ENCODE measurements at regions not wholly inside any gene's neighbourhood (a gene's known extent, or its start where the extent isn't known, plus 50 kb on each side); places are given as distances from the start of the nearest gene placed in this dataset.

- TF ChIP-seq CTCF (IDR thresholded peaks at IDR 0.05), result no peak
- no peak for TF ChIP-seq EZH2 (IDR thresholded peaks at IDR 0.05)
- TF ChIP-seq EZH2phosphoT487 (IDR thresholded peaks at IDR 0.05), result no peak
Observed at GRCh38 chr11:134737563-134738510, 325.8 kb upstream of the B3GAT1 start.
